SU-DHL-6 (cell line): ENCODE measurements at regions not wholly inside any gene's neighbourhood (a gene's known extent, or its start where the extent isn't known, plus 50 kb on each side); places are given as distances from the start of the nearest gene placed in this dataset.

Source experiments
- H2AFZ ChIP-seq: fragments of 200-600 bp; sonication (generic); 2 replicates; pipeline ENCODE4 v1.6.1; 2014; ENCODE audit warnings: low read depth, mild to moderate bottlenecking, moderate library complexity, mixed read lengths, antibody characterized with exemption, low read length; ENCODE audit not compliant: severe bottlenecking
- H3F3A ChIP-seq: fragments of 200-600 bp; shearing (Covaris generic); 2 replicates; pipeline ENCODE4 v1.6.0; 2016; ENCODE audit warnings: antibody characterized with exemption, mild to moderate bottlenecking; ENCODE audit not compliant: insufficient read depth
- H3K27ac ChIP-seq: fragments of 200-600 bp; sonication (generic); 2 replicates; pipeline ENCODE4 v1.5.1; 2016; ENCODE audit warnings: low read depth, mild to moderate bottlenecking, low read length, moderate library complexity, mixed read lengths
- H3K27me3 ChIP-seq: fragments of 200-600 bp; sonication (generic), shearing (Covaris generic); 2 replicates; pipeline ENCODE4 v1.6.0; 2014; ENCODE audit warnings: mild to moderate bottlenecking, low read length
- H3K36me3 ChIP-seq: fragments of 200-600 bp; sonication (generic); 2 replicates; pipeline ENCODE4 v1.6.1; 2014; ENCODE audit warnings: mild to moderate bottlenecking, low read length, mixed read lengths
- H3K4me2 ChIP-seq: fragments of 300-600, 200-600 bp; shearing (Covaris generic), sonication (generic); 2 replicates; pipeline ENCODE4 v1.6.0; 2014; ENCODE audit warnings: low read length, low read depth, mild to moderate bottlenecking; ENCODE audit not compliant: poor library complexity, severe bottlenecking
- H3K4me3 ChIP-seq: fragments of 200-600 bp; sonication (generic); 2 replicates; pipeline ENCODE4 v1.5.1; 2014; ENCODE audit warnings: antibody characterized with exemption, low read length, mild to moderate bottlenecking, mixed read lengths; ENCODE audit not compliant: insufficient read depth, poor library complexity, severe bottlenecking
- H3K79me2 ChIP-seq: fragments of 200-600 bp; sonication (generic); 2 replicates; pipeline ENCODE4 v1.6.1; 2014; ENCODE audit warnings: mild to moderate bottlenecking, low read length, moderate library complexity; ENCODE audit not compliant: insufficient read depth
- H3K9ac ChIP-seq: fragments of 200-600 bp; sonication (generic); 2 replicates; pipeline ENCODE4 v1.7.0; 2014; ENCODE audit warnings: mild to moderate bottlenecking, low read length
- H3K9me2 ChIP-seq: fragments of 200-600 bp; sonication (generic); replicated peaks from 2 replicates; pipeline ENCODE4 v1.6.1; 2014; ENCODE audit warnings: low read length; ENCODE audit not compliant: insufficient read depth
- H3K9me3 ChIP-seq: fragments of 200-600 bp; sonication (generic); 2 replicates; pipeline ENCODE4 v1.6.1; 2014; ENCODE audit warnings: low read length, mixed read lengths; ENCODE audit not compliant: insufficient read depth
- H4K20me1 ChIP-seq: fragments of 200-600 bp; sonication (generic); 2 replicates; pipeline ENCODE4 v1.6.1; 2014; ENCODE audit warnings: low read depth, mild to moderate bottlenecking, antibody characterized with exemption, low read length, moderate library complexity, mixed read lengths
- CTCF ChIP-seq: fragments of 200-600 bp; sonication (generic); IDR thresholded peaks from one replicate; pipeline ENCODE4 v1.5.1; 2017; ENCODE audit warnings: antibody characterized with exemption, mild to moderate bottlenecking, low read length, moderate library complexity; ENCODE audit not compliant: insufficient read depth, poor library complexity, severe bottlenecking
- EZH2phosphoT487 ChIP-seq: fragments of 200-600 bp; sonication (generic), shearing (Covaris generic); conservative IDR thresholded peaks from 2 replicates; pipeline ENCODE4 v1.6.1; 2018; ENCODE audit warnings: mild to moderate bottlenecking, antibody characterized with exemption, low read length, moderate library complexity, mixed read lengths

GRCh38 chr11:80638296-80638695, 1197.5 kb upstream of the TENM4 start:
- H2AFZ ChIP-seq, result no peak overlapping the region
- no peak overlapping the region for H3K27ac ChIP-seq
- H3K36me3 ChIP-seq, result no peaks in the 10 kb centered on the region
- no peak overlapping the region for H3K4me3 ChIP-seq
- TF ChIP-seq CTCF (no peak), EZH2phosphoT487 (no peak)
- H3F3A ChIP-seq, result no peaks in the 10 kb centered on the region
- H3K9ac ChIP-seq, result no peak overlapping the region
- H3K9me2 ChIP-seq, result no peaks in the 10 kb centered on the region
- no peaks in the 10 kb centered on the region for H3K9me3 ChIP-seq
- H3K27me3 ChIP-seq, result no peaks in the 10 kb centered on the region
- H3K79me2 ChIP-seq, result no peaks in the 10 kb centered on the region
- no peak overlapping the region for H3K4me2 ChIP-seq
- H4K20me1 ChIP-seq, result no peaks in the 10 kb centered on the region

- no peak overlapping the region for H3K4me3 ChIP-seq
- no peaks in the 10 kb centered on the region for H3K27me3 ChIP-seq
- no peaks in the 10 kb centered on the region for H4K20me1 ChIP-seq
- H3K79me2 ChIP-seq, result no peaks in the 10 kb centered on the region
- no peaks in the 10 kb centered on the region for H3K9me2 ChIP-seq
- no peaks in the 10 kb centered on the region for H3K9me3 ChIP-seq
- H3K4me2 ChIP-seq, result no peak overlapping the region
- no peaks in the 10 kb centered on the region for H3F3A ChIP-seq
- H3K36me3 ChIP-seq, result no peaks in the 10 kb centered on the region
- H2AFZ ChIP-seq, result no peak overlapping the region
- H3K27ac ChIP-seq, result no peak overlapping the region
- H3K9ac ChIP-seq, result no peak overlapping the region
- no peak for TF ChIP-seq EZH2phosphoT487
- no peak for TF ChIP-seq CTCF
Observed at GRCh38 chr11:80637571-80637970, 1196.7 kb upstream of the TENM4 start.

- Histone ChIP-seq H3K4me3 (no peak overlapping the region), H3K9ac (no peak overlapping the region), H3K36me3 (no peaks in the 10 kb centered on the region), H2AFZ (no peak overlapping the region), H3K27me3 (no peaks in the 10 kb centered on the region), H3K4me2 (no peak overlapping the region), H4K20me1 (no peaks in the 10 kb centered on the region), H3K9me2 (no peaks in the 10 kb centered on the region), H3K9me3 (no peaks in the 10 kb centered on the region), H3K27ac (no peak overlapping the region), H3K79me2 (no peaks in the 10 kb centered on the region), H3F3A (no peaks in the 10 kb centered on the region)
- no peak for TF ChIP-seq CTCF
Observed at GRCh38 chr11:80636999-80637398, 1196.2 kb upstream of the TENM4 start.

GRCh38 chr11:80635178-80635577, 1194.3 kb upstream of the TENM4 start:
- no peaks in the 10 kb centered on the region for H4K20me1 ChIP-seq
- no peak overlapping the region for H3K4me2 ChIP-seq
- no peaks in the 10 kb centered on the region for H3F3A ChIP-seq
- H3K36me3 ChIP-seq, result no peaks in the 10 kb centered on the region
- no peaks in the 10 kb centered on the region for H3K9me2 ChIP-seq
- H3K27me3 ChIP-seq, result no peaks in the 10 kb centered on the region
- H2AFZ ChIP-seq, result no peak overlapping the region
- no peak overlapping the region for H3K27ac ChIP-seq
- H3K9ac ChIP-seq, result no peak overlapping the region
- no peaks in the 10 kb centered on the region for H3K79me2 ChIP-seq
- H3K9me3 ChIP-seq, result no peaks in the 10 kb centered on the region
- TF ChIP-seq EZH2phosphoT487, result no peak
- TF ChIP-seq CTCF, result no peak
- no peak overlapping the region for H3K4me3 ChIP-seq
